Spleen (tissue), 11 donors: ENCODE measurements at regions not wholly inside any gene's neighbourhood (a gene's known extent, or its start where the extent isn't known, plus 50 kb on each side); places are given as distances from the start of the nearest gene placed in this dataset.

Source experiments
- DNase-seq: peaks from one replicate; pipeline ENCODE4 v3.0.0-alpha.2; 2020
- H3K27ac ChIP-seq, 8 donors: fragments of 200-600 bp; sonication (generic) in 7 of 8; 1 replicate in 4 of 8; 2 replicates in 4 of 8; pipeline versions ENCODE4 v1.5.0 to v1.8.0; 2016 to 2021; ENCODE audit warnings: inconsistent platforms in 4 of 8, mild to moderate bottlenecking in 4 of 8, moderate library complexity in 1 of 8
- H3K27me3 ChIP-seq, 7 donors: fragments of 200-600 bp; sonication (generic) in 6 of 7; replicated peaks in 1 of 7; 1 replicate in 4 of 7; 2 replicates in 3 of 7; pipeline versions ENCODE4 v1.5.0 to v1.8.0; 2016 to 2021; ENCODE audit warnings: inconsistent platforms in 3 of 7, mild to moderate bottlenecking in 1 of 7
- H3K36me3 ChIP-seq, 6 donors: fragments of 200-600 bp; sonication (generic) in 5 of 6; 1 replicate in 4 of 6; 2 replicates in 2 of 6; pipeline versions ENCODE4 v1.5.0 to v1.8.0; 2016 to 2021; ENCODE audit warnings: inconsistent platforms in 2 of 6
- H3K4me1 ChIP-seq, 6 donors: fragments of 200-600 bp; sonication (generic) in 5 of 6; 1 replicate in 3 of 6; 2 replicates in 3 of 6; pipeline versions ENCODE4 v1.5.0 to v1.8.0; 2016 to 2021; ENCODE audit warnings: inconsistent platforms in 3 of 6
- H3K4me3 ChIP-seq, 8 donors: fragments of 200-600 bp; sonication (generic) in 7 of 8; 1 replicate in 4 of 8; 2 replicates in 4 of 8; pipeline versions ENCODE4 v1.5.0 to v1.8.0; 2016 to 2021; ENCODE audit warnings: inconsistent platforms in 4 of 8, mild to moderate bottlenecking in 4 of 8, moderate library complexity in 2 of 8
- H3K9me3 ChIP-seq, 8 donors: fragments of 200-600 bp; sonication (generic) in 7 of 8; 1 replicate in 4 of 8; 2 replicates in 4 of 8; pipeline versions ENCODE4 v1.5.0 to v1.8.0; 2016 to 2021; ENCODE audit warnings: inconsistent platforms in 4 of 8
- CTCF ChIP-seq, 11 experiments: fragments of 200-600 bp in 7 of 11; fragments of 450-650 bp in 4 of 11; sonication (generic) in 4 of 11; IDR thresholded peaks in 8 of 11; conservative IDR thresholded peaks in 3 of 11; 1 replicate in 7 of 11; 2 replicates in 4 of 11; pipeline versions ENCODE4 v1.4.0 to v1.8.0; 2016 to 2021; ENCODE audit warnings: antibody characterized with exemption in 11 of 11, inconsistent platforms in 4 of 11, mild to moderate bottlenecking in 1 of 11
- POLR2A ChIP-seq, 3 donors: fragments of 450-650 bp; IDR thresholded peaks; one replicate each; pipeline ENCODE4 v1.5.1; 2017; ENCODE audit warnings: antibody characterized with exemption in 3 of 3, mild to moderate bottlenecking in 1 of 3
- POLR2AphosphoS5 ChIP-seq, 3 donors: sonication (generic); formaldehyde crosslinking; IDR thresholded peaks; one replicate each; pipeline ENCODE4 v1.5.1; 2017; ENCODE audit warnings: antibody characterized with exemption in 3 of 3
- WGBS, 5 donors: extraction: QIAGEN DNeasy Blood & Tissue Kit in 3 of 5; methylation state at CpG; one replicate each; pipeline versions ENCODE4 v1.1.5 to v1.1.7; 2013 to 2018; 5-methylcytosine and 5-hydroxymethylcytosine counted together
- intact Hi-C: fragments of 100-400 bp; cut with DNase I; formaldehyde crosslinking; loops from one replicate; pipeline ENCODE4 v1.15.0; 2023; ENCODE audit warnings: low total_unique reads
- donor health status: healthy with polysubstance abuse.
- donor health status: DM: no; HTN: no; CAD: no; lungs with moderate emphysema.
- donor health status: DM: no; HTN: no; CAD: no.
- donor health status: Bipolar disorder and iron deficiency.
- donor health status: healthy.
- donor health status: DM: no; HTN: no; CAD: no.
- donor health status: DM: yes; HTN: yes; CAD: no.

GRCh38 chr6:142621822-142622221 lies 320.0 kb downstream of the ADGRG6 start:
- TF ChIP-seq POLR2A (IDR thresholded peaks at IDR 0.05) (no peak), CTCF (IDR thresholded peaks at IDR 0.05 in 8 of 11, conservative IDR thresholded peaks at IDR 0.05 in 3 of 11) (no peak), POLR2AphosphoS5 (IDR thresholded peaks at IDR 0.05) (no peak)
- H3K9me3 ChIP-seq: no peaks in the 10 kb centered on the region
- DNase-seq: no peak
- H3K4me3 ChIP-seq: no peak overlapping the region
- 87 to 93% (median 89%) methylated on average over 2 of the region's 2 CpGs for WGBS, 5 donors
- H3K27me3 ChIP-seq: no peaks in the 10 kb centered on the region
- intact Hi-C loops: no loop called here
- no peaks in the 10 kb centered on the region for H3K4me1 ChIP-seq
- H3K27ac ChIP-seq: no peak overlapping the region
- H3K36me3 ChIP-seq: no peaks in the 10 kb centered on the region

DNA sequence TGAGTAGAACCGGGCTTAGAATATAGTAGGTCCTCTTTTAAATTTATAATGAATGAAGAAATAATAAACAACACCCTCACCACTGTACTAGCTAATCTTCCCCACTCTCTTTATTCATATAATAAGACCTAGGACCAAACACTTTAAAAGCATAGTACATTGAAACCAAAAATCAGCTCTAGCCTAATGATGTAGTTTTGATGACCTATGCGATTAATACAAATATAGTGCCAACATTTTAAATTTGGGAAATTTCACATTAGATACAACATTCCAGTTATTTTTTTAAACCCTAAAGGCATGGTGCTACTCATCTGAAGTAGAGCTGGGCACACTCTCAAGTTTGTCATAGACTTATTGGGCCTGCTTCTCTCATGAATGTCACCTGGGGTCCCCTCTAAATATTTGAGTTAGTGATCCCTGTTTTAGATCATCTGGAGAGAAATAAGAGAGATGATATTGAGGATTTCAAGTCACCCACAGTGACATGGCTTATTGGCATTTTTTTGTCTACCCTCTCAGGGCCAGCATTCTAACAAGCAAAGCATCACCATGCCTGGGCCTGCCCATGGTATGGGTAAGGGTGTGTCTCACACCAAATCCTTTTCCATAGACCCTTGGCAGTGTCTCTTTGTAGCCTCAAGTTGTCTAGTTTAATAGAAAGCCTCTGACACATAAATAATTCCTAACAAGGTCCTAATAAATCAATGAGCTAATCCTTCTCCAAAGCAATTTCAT lies 319.8 kb downstream of the HIVEP2 start:
- Histone ChIP-seq H3K9me3 (no peaks in the 10 kb centered on the region), H3K27me3 (no peaks in the 10 kb centered on the region), H3K4me3 (no peak overlapping the region), H3K36me3 (no peaks in the 10 kb centered on the region), H3K4me1 (no peaks in the 10 kb centered on the region), H3K27ac (no peak overlapping the region)
- no peak for TF ChIP-seq POLR2A (IDR thresholded peaks at IDR 0.05)
- no peak for TF ChIP-seq POLR2AphosphoS5 (IDR thresholded peaks at IDR 0.05)
- TF ChIP-seq CTCF (IDR thresholded peaks at IDR 0.05 in 8 of 11, conservative IDR thresholded peaks at IDR 0.05 in 3 of 11): no peak
- intact Hi-C loops: no loop called here
- DNase-seq: no peak
- 92 to 98% (median 96%) methylated on average over 2 of the region's 2 CpGs for WGBS, 5 donors

DNA sequence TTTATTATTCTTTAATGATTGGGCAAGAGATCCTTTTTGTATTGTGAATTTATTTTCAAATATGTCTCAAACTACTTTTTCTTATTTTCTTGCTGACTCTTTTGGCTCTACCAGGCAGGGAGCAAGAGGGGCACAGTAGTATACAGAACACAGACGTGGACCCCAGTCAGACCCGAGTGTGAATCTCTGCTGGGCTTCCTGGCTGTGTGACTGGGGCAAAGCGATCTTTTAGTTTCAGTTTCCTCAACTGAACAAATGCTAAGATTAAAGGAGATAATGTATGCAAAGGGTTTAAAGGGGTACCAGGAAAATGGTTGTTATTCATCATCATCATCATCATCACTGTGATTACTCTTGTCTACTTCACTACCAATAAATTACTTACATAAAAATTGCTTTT lies 317.5 kb downstream of the HIVEP2 start:
- intact Hi-C loops: no loop called here
- TF ChIP-seq CTCF (IDR thresholded peaks at IDR 0.05 in 8 of 11, conservative IDR thresholded peaks at IDR 0.05 in 3 of 11) (no peak), POLR2AphosphoS5 (IDR thresholded peaks at IDR 0.05) (no peak), POLR2A (IDR thresholded peaks at IDR 0.05) (no peak)
- WGBS, 5 donors: 69 to 90% (median 80%) methylated on average over 3 of the region's 3 CpGs
- Histone ChIP-seq H3K9me3 (no peaks in the 10 kb centered on the region), H3K4me1 (no peaks in the 10 kb centered on the region), H3K27ac (no peak overlapping the region), H3K27me3 (no peaks in the 10 kb centered on the region), H3K4me3 (peak overlapping the region in 1 of 8 donors; percentile 38), H3K36me3 (no peaks in the 10 kb centered on the region)
- DNase-seq: no peak

DNA sequence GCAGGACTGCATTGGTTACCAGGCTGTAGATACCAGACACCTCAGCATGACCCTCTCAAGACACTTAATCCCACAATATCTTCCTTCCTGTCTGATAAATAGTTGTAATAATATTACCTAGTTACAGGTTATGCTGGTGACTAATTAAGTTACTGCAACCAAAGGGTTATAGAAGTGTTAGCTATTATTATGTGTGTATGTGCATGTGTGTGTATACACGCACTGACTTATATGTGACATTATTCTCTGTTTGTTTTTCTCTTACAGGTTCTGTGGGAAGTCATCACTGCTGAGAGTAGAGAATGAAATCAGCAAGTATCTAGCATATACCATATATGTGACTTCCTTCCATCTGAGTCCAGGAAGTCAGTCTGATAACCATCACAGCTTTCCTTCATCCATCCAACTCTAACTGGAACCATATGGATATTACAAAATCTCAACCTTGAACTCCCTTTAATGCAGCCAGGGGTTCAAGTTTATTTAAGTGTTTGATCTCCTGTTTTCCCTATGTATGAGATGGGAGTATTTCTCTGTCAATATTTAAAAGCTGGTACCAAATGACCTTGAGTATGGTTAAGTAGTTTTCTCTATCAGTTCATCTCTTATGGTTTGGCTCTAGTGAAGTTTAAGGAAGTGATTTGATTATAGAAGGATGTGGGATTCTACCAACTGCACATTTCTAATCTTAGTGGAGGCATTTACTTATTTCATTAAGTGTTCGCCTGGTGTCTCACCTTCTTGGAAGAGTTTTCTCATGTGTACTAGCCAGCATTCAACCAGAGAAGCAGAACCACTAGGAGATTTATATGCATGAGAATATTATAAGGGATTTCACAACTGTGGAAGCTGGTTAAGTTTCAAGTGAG lies 313.2 kb downstream of the HIVEP2 start:
- intact Hi-C loops: no loop called here
- Histone ChIP-seq H3K27me3 (no peaks in the 10 kb centered on the region), H3K27ac (no peak overlapping the region), H3K9me3 (no peaks in the 10 kb centered on the region), H3K36me3 (no peaks in the 10 kb centered on the region), H3K4me3 (no peak overlapping the region), H3K4me1 (no peaks in the 10 kb centered on the region)
- DNase-seq: no peak
- TF ChIP-seq CTCF (IDR thresholded peaks at IDR 0.05 in 8 of 11, conservative IDR thresholded peaks at IDR 0.05 in 3 of 11): no peak
- no peak for TF ChIP-seq POLR2AphosphoS5 (IDR thresholded peaks at IDR 0.05)
- TF ChIP-seq POLR2A (IDR thresholded peaks at IDR 0.05): no peak
- WGBS, 5 donors: 64 to 81% (median 67%) methylated on average over 2 of the region's 2 CpGs
